Endodermal cell (in vitro differentiated cells): ENCODE measurements at regions not wholly inside any gene's neighbourhood (a gene's known extent, or its start where the extent isn't known, plus 50 kb on each side); places are given as distances from the start of the nearest gene placed in this dataset.
A peak's percentile ranks its signal among the peaks of the same experiment; 100 is the strongest.

Source experiments
- DNase-seq: peaks from one replicate; pipeline ENCODE4 v3.0.0-alpha.2; 2017
- H3K27ac ChIP-seq: 2 replicates; pipeline ENCODE4 v1.5.1; 2013; ENCODE audit warnings: mild to moderate bottlenecking, low read depth, low read length, moderate library complexity
- H3K27me3 ChIP-seq: 2 replicates; pipeline ENCODE4 v1.6.1; 2013; ENCODE audit warnings: mild to moderate bottlenecking, low read length, moderate library complexity; ENCODE audit not compliant: insufficient read depth, control insufficient read depth, poor library complexity, severe bottlenecking
- H3K36me3 ChIP-seq: 2 replicates; pipeline ENCODE4 v1.7.0; 2013; ENCODE audit warnings: mild to moderate bottlenecking, low read length, moderate library complexity; ENCODE audit not compliant: control insufficient read depth, insufficient read depth
- H3K4me1 ChIP-seq: one replicate; pipeline ENCODE4 v1.7.0; 2013; ENCODE audit warnings: low read length; ENCODE audit not compliant: control insufficient read depth, insufficient read depth
- H3K4me3 ChIP-seq: 2 replicates; pipeline ENCODE4 v1.5.1; 2013; ENCODE audit warnings: mild to moderate bottlenecking, low read length, moderate library complexity
- H3K9ac ChIP-seq: 2 replicates; pipeline ENCODE4 v1.6.1; 2013; ENCODE audit warnings: mild to moderate bottlenecking, low read length, moderate library complexity; ENCODE audit not compliant: poor library complexity, severe bottlenecking; ENCODE audit errors: extremely low read depth
- H3K9me3 ChIP-seq: 2 replicates; pipeline ENCODE4 v1.6.1; 2013; ENCODE audit warnings: mild to moderate bottlenecking, low read length, moderate library complexity; ENCODE audit not compliant: control insufficient read depth
- H3K27ac Mint-ChIP-seq: 2 replicates; pipeline ENCODE4 v1.8.0; 2020; ENCODE audit warnings: mixed read lengths
- H3K27me3 Mint-ChIP-seq: 2 replicates; pipeline ENCODE4 v1.8.0; 2021; ENCODE audit warnings: mild to moderate bottlenecking, mixed read lengths; ENCODE audit not compliant: insufficient read depth
- H3K36me3 Mint-ChIP-seq: 2 replicates; pipeline ENCODE4 v1.8.0; 2020; ENCODE audit warnings: low read depth, mixed read lengths
- H3K4me1 Mint-ChIP-seq: 2 replicates; pipeline ENCODE4 v1.8.0; 2020; ENCODE audit warnings: mixed read lengths
- H3K4me3 Mint-ChIP-seq: 2 replicates; pipeline ENCODE4 v1.8.0; 2020; ENCODE audit warnings: mild to moderate bottlenecking, moderate library complexity, mixed read lengths
- H3K9me3 Mint-ChIP-seq: 2 replicates; pipeline ENCODE4 v1.8.0; 2020; ENCODE audit warnings: mild to moderate bottlenecking, mixed read lengths
- CTCF ChIP-seq: fragments of 200-600 bp; sonication (generic); conservative IDR thresholded peaks from 2 replicates; pipeline ENCODE4 v1.5.0; 2021; ENCODE audit warnings: antibody characterized with exemption, mild to moderate bottlenecking
- WGBS, 2 experiments: methylation state at CpG; one replicate each; pipeline versions ENCODE4 v1.1.5 to v1.1.7; 2013; ENCODE audit warnings: missing lambda C conversion rate in 2 of 2, mixed read lengths in 1 of 2; ENCODE audit not compliant: insufficient coverage in 1 of 2, insufficient read length in 1 of 2; 5-methylcytosine and 5-hydroxymethylcytosine counted together

- no peak for TF ChIP-seq CTCF
- peak; percentile 58 for DNase-seq
- H3K4me3 ChIP-seq: no peak overlapping the region
- H3K36me3 ChIP-seq: no peaks in the 10 kb centered on the region
- H3K9me3 ChIP-seq: no peaks in the 10 kb centered on the region
- no peak overlapping the region for H3K27ac ChIP-seq
- H3K4me1 Mint-ChIP-seq: peaks cover 6% of the 10 kb centered on the region
- no peaks in the 10 kb centered on the region for H3K27me3 Mint-ChIP-seq
- no peak overlapping the region for H3K4me3 Mint-ChIP-seq
- no peaks in the 10 kb centered on the region for H3K4me1 ChIP-seq
- no peak overlapping the region for H3K9ac ChIP-seq
- WGBS, 2 experiments: 84 to 90% methylated on average over 11 to 15 of the region's 15 CpGs
- H3K9me3 Mint-ChIP-seq: no peaks in the 10 kb centered on the region
- H3K36me3 Mint-ChIP-seq: no peaks in the 10 kb centered on the region
- no peaks in the 10 kb centered on the region for H3K27me3 ChIP-seq
- no peak overlapping the region for H3K27ac Mint-ChIP-seq
Observed at GRCh38 chr4:24121395-24122175, 231.7 kb upstream of the PPARGC1A start.

- Histone ChIP-seq H3K4me3 (no peak overlapping the region), H3K9me3 (no peaks in the 10 kb centered on the region), H3K36me3 (no peaks in the 10 kb centered on the region), H3K27me3 (no peaks in the 10 kb centered on the region), H3K4me1 (no peaks in the 10 kb centered on the region), H3K27ac (no peak overlapping the region), H3K9ac (no peak overlapping the region)
- H3K27ac Mint-ChIP-seq: no peak overlapping the region
- H3K27me3 Mint-ChIP-seq: no peaks in the 10 kb centered on the region
- no peak overlapping the region for H3K4me3 Mint-ChIP-seq
- no peaks in the 10 kb centered on the region for H3K9me3 Mint-ChIP-seq
- 92 to 96% methylated on average over 7 to 8 of the region's 8 CpGs for WGBS, 2 experiments
- no peaks in the 10 kb centered on the region for H3K36me3 Mint-ChIP-seq
- peaks cover 6% of the 10 kb centered on the region for H3K4me1 Mint-ChIP-seq
- DNase-seq: no peak
- TF ChIP-seq CTCF: no peak
Observed at GRCh38 chr4:24117975-24118374, 228.1 kb upstream of the PPARGC1A start.

DNA sequence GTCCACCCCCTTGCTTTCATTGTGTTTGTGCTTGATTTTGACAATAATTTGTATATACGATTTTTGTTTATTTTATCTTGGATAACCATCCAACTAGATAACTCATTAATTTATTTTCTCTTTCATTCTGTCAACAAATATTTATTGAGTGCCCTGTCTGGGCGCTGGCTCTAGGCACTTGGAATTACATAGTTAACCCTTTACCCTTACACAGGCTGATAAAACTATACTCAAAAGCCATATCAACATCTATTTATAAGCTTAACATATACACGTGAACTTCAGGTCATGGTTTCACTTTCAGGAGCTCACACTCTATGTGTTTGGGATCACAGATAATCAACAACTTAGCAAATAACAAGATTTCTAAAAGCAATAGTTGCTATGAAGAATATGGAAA is 226.3 kb upstream of the PPARGC1A start:
- Histone ChIP-seq H3K9me3 (no peaks in the 10 kb centered on the region), H3K9ac (no peak overlapping the region), H3K4me3 (no peak overlapping the region), H3K27ac (no peak overlapping the region), H3K36me3 (no peaks in the 10 kb centered on the region), H3K4me1 (no peaks in the 10 kb centered on the region), H3K27me3 (no peaks in the 10 kb centered on the region)
- Mint-ChIP-seq H3K27ac (no peak overlapping the region), H3K36me3 (no peaks in the 10 kb centered on the region), H3K4me3 (no peak overlapping the region), H3K27me3 (no peaks in the 10 kb centered on the region), H3K4me1 (peaks cover 6% of the 10 kb centered on the region), H3K9me3 (no peaks in the 10 kb centered on the region)
- no peak for TF ChIP-seq CTCF
- 98 to 100% methylated on average over 1 to 3 of the region's 3 CpGs for WGBS, 2 experiments
- DNase-seq: no peak
